GM18858 (cell line): ENCODE measurements at regions not wholly inside any gene's neighbourhood (a gene's known extent, or its start where the extent isn't known, plus 50 kb on each side); places are given as distances from the start of the nearest gene placed in this dataset.

Experiments used
- ATAC-seq: cut with Tn5 transposase; IDR thresholded peaks from one replicate; pipeline ENCODE4 v1.9.1; 2021; ENCODE audit not compliant: unreplicated experiment

DNA sequence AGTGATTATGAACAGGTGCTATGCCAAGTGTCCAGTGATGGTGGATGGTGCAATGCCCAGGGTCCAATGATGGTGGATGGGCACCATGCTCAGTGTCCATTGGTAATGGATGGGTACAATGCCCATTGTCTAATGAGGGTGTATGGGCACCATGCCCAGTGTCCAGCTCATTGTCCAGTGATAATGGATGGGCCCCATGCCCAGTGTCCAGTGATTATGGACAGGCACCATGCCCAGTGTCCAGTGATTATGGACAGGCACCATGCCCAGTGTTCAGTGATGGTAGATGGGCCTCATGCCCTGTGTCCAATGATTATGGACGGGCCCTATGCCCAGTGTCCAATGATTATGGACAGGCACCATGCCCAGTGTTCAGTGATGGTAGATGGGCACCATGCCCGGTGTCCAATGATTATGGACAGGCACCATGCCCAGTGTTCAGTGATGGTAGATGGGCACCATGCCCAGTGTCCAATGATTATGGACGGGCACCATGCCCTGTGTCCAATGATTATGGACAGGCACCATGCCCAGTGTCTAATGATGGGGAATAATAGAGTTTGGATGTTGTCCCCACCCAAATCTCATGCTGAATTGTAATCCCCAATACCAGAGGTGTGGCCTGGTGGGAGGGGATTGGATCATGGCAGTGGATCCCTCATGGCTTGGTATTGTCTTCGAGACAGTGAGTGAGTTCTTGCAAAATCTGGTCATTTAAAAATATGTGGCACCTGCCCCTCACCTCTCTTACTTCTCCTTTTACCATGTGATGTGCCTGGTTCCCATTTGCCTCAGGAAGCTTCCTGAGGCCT, 87.8 kb downstream of the ANKRD10 start:
- no peak for ATAC-seq
